ENCODE measurements at regions not wholly inside any gene's neighbourhood (a gene's known extent, or its start where the extent isn't known, plus 50 kb on each side); places are given as distances from the start of the nearest gene placed in this dataset.

GRCh38 chr2:204184226-204184625, 247.7 kb downstream of the ICOS start:
- DNase-seq = no peak

GRCh38 chr2:204187229-204188083, 250.9 kb downstream of the ICOS start:
- no peak for DNase-seq

- no peak for DNase-seq
Observed at GRCh38 chr2:204191574-204191973, 255.0 kb downstream of the ICOS start.

- no peak for DNase-seq
Observed at GRCh38 chr2:204195498-204195897, 258.9 kb downstream of the ICOS start.

GRCh38 chr2:204197336-204198005, 260.9 kb downstream of the ICOS start:
- DNase-seq = peak in 2 of 14 donors; percentile 6 to 16

- DNase-seq = no peak
Observed at GRCh38 chr2:204199357-204199756, 262.8 kb downstream of the ICOS start.

GRCh38 chr2:204201507-204201906, 264.9 kb downstream of the ICOS start:
- no peak for DNase-seq

GRCh38 chr2:204202253-204202652, 265.7 kb downstream of the ICOS start:
- no peak for DNase-seq

GRCh38 chr2:204203704-204204103, 267.1 kb downstream of the ICOS start:
- DNase-seq = no peak

- DNase-seq = no peak
Observed at GRCh38 chr2:204205082-204205481, 268.5 kb downstream of the ICOS start.

GRCh38 chr2:204205538-204205937, 269.0 kb downstream of the ICOS start:
- DNase-seq = no peak

GRCh38 chr2:204207866-204208265, 271.3 kb downstream of the ICOS start:
- no peak for DNase-seq

GRCh38 chr2:204213588-204213987, 277.0 kb downstream of the ICOS start:
- DNase-seq = no peak

- no peak for DNase-seq
Observed at GRCh38 chr2:204218040-204218439, 281.5 kb downstream of the ICOS start.

- DNase-seq = no peak
Observed at GRCh38 chr2:204219196-204219595, 282.6 kb downstream of the ICOS start.

GRCh38 chr2:204220896-204221295, 284.3 kb downstream of the ICOS start:
- no peak for DNase-seq

- DNase-seq = no peak
Observed at GRCh38 chr2:204223046-204223445, 286.5 kb downstream of the ICOS start.

GRCh38 chr2:204223544-204223943, 287.0 kb downstream of the ICOS start:
- DNase-seq = no peak

GRCh38 chr2:204225671-204226073, 289.1 kb downstream of the ICOS start:
- no peak for DNase-seq

- no peak for DNase-seq
Observed at GRCh38 chr2:204226305-204226880, 289.8 kb downstream of the ICOS start.

- DNase-seq = no peak
Observed at GRCh38 chr2:204228169-204228886, 291.8 kb downstream of the ICOS start.

- DNase-seq = no peak
Observed at GRCh38 chr2:204234248-204234647, 297.7 kb downstream of the ICOS start.

- DNase-seq = no peak
Observed at GRCh38 chr2:204234879-204235278, 298.3 kb downstream of the ICOS start.

Measured in C1 segment of cervical spinal cord (tissue), 14 donors.